Transverse colon (tissue), 4 donors: ENCODE measurements at regions not wholly inside any gene's neighbourhood (a gene's known extent, or its start where the extent isn't known, plus 50 kb on each side); places are given as distances from the start of the nearest gene placed in this dataset.

Source experiments
- DNase-seq: peaks from one replicate; pipeline ENCODE4 v3.0.0-alpha.2; 2019
- H3K27ac ChIP-seq, 4 donors: fragments of 200-600 bp; sonication (generic); 2 replicates each; pipeline ENCODE4 v1.5.1; 2016 to 2018; ENCODE audit warnings: inconsistent platforms in 4 of 4
- H3K27me3 ChIP-seq: fragments of 200-600 bp; sonication (generic); 2 replicates; pipeline ENCODE4 v1.5.1; 2017; ENCODE audit warnings: inconsistent platforms
- H3K36me3 ChIP-seq, 4 donors: fragments of 200-600 bp; sonication (generic); 2 replicates each; pipeline ENCODE4 v1.5.1; 2017 to 2019; ENCODE audit warnings: inconsistent platforms in 4 of 4
- H3K4me1 ChIP-seq, 4 donors: fragments of 200-600 bp; sonication (generic); 2 replicates each; pipeline ENCODE4 v1.5.1; 2017 to 2020; ENCODE audit warnings: inconsistent platforms in 4 of 4
- H3K4me3 ChIP-seq, 4 donors: fragments of 200-600 bp; sonication (generic); 1 replicate in 1 of 4; 2 replicates in 3 of 4; pipeline versions ENCODE4 v1.5.1 to v1.6.1; 2017 to 2019; ENCODE audit warnings: inconsistent platforms in 4 of 4
- H3K9me3 ChIP-seq, 2 donors: fragments of 200-600 bp; sonication (generic); 2 replicates each; pipeline ENCODE4 v1.5.1; 2017 to 2019; ENCODE audit warnings: inconsistent platforms in 2 of 2
- EP300 ChIP-seq: sonication (generic); formaldehyde crosslinking; IDR thresholded peaks from one replicate; pipeline ENCODE4 v1.6.1; 2017; ENCODE audit warnings: antibody characterized with exemption, low read depth
- POLR2A ChIP-seq: fragments of 450-650 bp; IDR thresholded peaks from one replicate; pipeline ENCODE4 v1.6.1; 2016; ENCODE audit warnings: antibody characterized with exemption, mild to moderate bottlenecking, moderate library complexity
- POLR2AphosphoS5 ChIP-seq, 3 donors: sonication (generic); formaldehyde crosslinking; IDR thresholded peaks; one replicate each; pipeline ENCODE4 v1.6.1; 2016; ENCODE audit warnings: antibody characterized with exemption in 3 of 3
- WGBS, 2 donors: methylation state at CpG; one replicate each; pipeline ENCODE4 v1.1.5; 2018; ENCODE audit warnings: low coverage in 1 of 2; 5-methylcytosine and 5-hydroxymethylcytosine counted together
- in situ Hi-C, 4 donors: fragments of 200-750 bp; cut with MboI; loops; one replicate each; pipeline versions ENCODE4 v1.15.0 to v1.15.1; 2017; ENCODE audit warnings: low sequenced_read_pairs in 3 of 4, low pct_ligation_motif_present in 1 of 4, low pct_unique_long_range_greater_than_20kb in 1 of 4
- intact Hi-C: fragments of 100-400 bp; cut with DNase I; formaldehyde crosslinking; loops from one replicate; pipeline ENCODE4 v1.15.1; 2023; ENCODE audit warnings: low total_unique reads
- TF ChIP-seq, protein P1 (sequence below), 5 experiments: fragments of 200-600 bp in 3 of 5; fragments of 450-650 bp in 2 of 5; sonication (generic) in 3 of 5; IDR thresholded peaks; 1 replicate in 2 of 5; 2 replicates in 3 of 5; pipeline ENCODE4 v1.5.1; 2016 to 2017; ENCODE audit warnings: antibody characterized with exemption in 5 of 5, inconsistent platforms in 3 of 5, mild to moderate bottlenecking in 2 of 5, moderate library complexity in 1 of 5

DNA sequence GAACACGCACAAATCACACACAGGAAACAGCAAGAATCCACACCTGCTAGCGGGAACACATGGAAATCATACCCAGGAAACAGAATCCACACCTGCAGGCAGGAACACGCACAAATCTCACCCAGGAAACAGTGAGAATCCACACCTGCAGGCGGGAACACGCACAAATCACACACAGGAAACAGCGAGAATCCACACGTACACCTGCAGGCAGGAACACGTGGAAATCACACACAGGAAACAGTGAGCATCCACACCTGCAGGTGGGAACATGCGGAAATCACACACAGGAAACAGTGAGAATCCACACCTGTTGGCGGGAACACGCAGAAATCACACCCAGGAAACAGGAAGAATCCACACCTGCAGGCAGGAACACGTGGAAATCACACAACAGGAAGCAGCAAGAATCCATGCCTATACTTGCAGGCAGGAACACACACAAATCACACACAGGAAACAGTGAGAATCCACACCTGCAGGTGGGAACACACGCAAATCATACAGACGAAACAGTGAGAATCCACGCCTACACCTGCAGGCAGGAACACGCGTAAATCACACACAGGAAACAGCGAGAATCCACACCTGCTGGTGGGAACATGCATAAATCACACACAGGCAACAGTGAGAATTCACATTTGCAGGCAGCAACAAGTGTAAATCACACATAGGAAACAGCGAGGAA is 108.6 kb downstream of the DLL1 start:
- 65 to 80% methylated on average over 2 to 19 of the region's 19 CpGs for WGBS, 2 donors
- intact Hi-C loops (no loop called here), in situ Hi-C loops (no loop called here)
- Histone ChIP-seq H3K4me1 (peaks cover 0 to 5% (median 0%) of the 10 kb centered on the region in 4 donors), H3K27me3 (no peaks in the 10 kb centered on the region), H3K36me3 (no peaks in the 10 kb centered on the region), H3K9me3 (no peaks in the 10 kb centered on the region), H3K27ac (no peak overlapping the region), H3K4me3 (no peak overlapping the region)
- TF ChIP-seq POLR2AphosphoS5 (IDR thresholded peaks at IDR 0.05) (no peak), EP300 (no peak), POLR2A (no peak)
- TF ChIP-seq, protein P1, sequence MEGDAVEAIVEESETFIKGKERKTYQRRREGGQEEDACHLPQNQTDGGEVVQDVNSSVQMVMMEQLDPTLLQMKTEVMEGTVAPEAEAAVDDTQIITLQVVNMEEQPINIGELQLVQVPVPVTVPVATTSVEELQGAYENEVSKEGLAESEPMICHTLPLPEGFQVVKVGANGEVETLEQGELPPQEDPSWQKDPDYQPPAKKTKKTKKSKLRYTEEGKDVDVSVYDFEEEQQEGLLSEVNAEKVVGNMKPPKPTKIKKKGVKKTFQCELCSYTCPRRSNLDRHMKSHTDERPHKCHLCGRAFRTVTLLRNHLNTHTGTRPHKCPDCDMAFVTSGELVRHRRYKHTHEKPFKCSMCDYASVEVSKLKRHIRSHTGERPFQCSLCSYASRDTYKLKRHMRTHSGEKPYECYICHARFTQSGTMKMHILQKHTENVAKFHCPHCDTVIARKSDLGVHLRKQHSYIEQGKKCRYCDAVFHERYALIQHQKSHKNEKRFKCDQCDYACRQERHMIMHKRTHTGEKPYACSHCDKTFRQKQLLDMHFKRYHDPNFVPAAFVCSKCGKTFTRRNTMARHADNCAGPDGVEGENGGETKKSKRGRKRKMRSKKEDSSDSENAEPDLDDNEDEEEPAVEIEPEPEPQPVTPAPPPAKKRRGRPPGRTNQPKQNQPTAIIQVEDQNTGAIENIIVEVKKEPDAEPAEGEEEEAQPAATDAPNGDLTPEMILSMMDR (IDR thresholded peaks at IDR 0.05) = no peak
- no peak for DNase-seq

DNA sequence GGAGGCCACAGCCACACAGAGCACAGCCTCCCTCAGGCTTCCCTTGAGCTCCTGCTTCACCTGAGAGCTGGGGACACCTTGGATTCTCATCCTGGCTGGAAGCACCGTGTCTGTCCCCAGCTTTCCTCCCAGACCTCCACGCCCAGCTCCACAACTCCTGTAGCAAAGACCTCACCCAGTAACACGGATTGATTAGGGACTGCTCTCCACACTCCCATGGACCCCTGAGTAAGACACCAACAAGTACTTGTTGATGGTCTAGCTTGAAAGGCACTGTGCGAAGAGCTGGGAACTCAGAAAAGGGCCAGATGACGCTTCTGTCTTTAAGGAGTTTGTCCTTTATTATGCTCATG is 109.6 kb downstream of the DLL1 start:
- TF ChIP-seq, protein P1 (IDR thresholded peaks at IDR 0.05) = no peak
- no peak for TF ChIP-seq POLR2AphosphoS5 (IDR thresholded peaks at IDR 0.05)
- TF ChIP-seq EP300 = no peak
- TF ChIP-seq POLR2A = no peak
- WGBS, 2 donors = 71 to 83% methylated on average over 1 to 5 of the region's 5 CpGs
- no peak overlapping the region for H3K27ac ChIP-seq
- no peak overlapping the region for H3K4me3 ChIP-seq
- no peaks in the 10 kb centered on the region for H3K36me3 ChIP-seq
- H3K4me1 ChIP-seq = peaks cover 0 to 5% (median 0%) of the 10 kb centered on the region in 4 donors
- H3K9me3 ChIP-seq = no peaks in the 10 kb centered on the region
- H3K27me3 ChIP-seq = no peaks in the 10 kb centered on the region
- DNase-seq = no peak
- in situ Hi-C loops (no loop called here), intact Hi-C loops (no loop called here)

DNA sequence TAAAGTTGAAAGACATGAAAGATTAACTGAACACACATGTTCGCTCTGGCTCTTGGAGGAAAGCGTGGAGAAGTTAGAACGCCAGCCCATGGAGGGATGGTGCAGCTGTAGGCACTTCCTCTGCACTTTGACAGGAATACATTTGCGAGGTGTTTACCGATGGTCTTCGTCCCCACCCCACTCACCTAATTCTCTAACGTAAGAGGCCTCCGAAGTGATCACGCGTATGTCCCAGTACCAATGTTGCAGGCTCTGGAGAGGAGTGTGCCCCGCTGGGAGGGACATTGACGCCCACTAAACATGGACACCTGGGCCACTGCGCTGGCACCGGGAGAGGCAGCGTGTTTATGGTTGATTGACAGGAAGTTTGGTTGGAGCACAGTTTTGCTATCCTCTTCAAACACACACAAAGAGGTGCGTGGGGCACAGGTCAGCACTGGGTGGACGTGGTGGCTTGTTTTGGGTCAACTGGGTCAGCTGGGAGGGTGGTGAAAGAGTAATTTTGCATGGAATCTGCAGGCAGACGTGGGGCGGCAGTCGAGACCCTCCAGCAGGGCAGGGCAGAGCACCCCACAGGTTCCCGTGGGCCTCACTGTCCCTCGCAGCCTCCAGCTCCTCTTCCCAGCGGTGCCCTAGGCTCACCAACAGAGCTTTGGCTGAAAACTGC is 110.1 kb downstream of the DLL1 start:
- intact Hi-C loops = no loop called here
- DNase-seq = no peak
- 78% methylated on average over 7 to 23 of the region's 23 CpGs for WGBS, 2 donors

DNA sequence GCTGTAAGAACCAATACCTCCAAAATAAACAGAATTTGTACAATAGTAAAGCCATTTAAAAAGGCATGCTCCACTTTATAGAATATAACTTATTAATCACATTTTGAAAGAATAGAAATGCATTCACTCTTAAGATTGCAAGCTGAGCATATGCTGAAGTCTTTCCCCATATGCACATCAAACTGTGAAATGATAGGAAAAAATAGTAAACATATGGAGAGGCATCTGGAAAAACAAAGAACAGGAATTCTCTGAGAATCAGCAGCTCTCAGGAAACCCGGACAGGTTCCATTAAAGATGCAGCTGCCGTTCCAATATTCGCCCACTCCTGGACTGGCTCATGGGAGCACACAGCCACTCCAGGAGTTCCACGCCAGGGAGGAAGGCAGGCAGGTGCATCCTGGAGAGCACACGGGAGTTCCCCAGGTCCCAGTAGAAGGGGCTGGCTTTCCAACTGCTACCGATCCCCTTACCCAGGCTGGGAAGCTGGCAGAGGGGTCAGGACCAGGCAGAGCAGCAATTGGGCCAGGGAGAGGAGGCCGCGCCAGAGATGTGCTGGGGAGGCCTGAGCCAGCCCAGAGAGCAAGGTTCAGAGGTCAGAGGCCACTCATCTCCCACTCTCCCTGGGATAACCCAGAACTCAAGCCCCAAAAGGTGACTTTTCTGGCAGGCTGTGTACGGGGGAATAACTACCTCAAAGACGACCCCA is 111.1 kb downstream of the DLL1 start:
- DNase-seq = no peak
- Histone ChIP-seq H3K27me3 (no peaks in the 10 kb centered on the region), H3K36me3 (no peaks in the 10 kb centered on the region), H3K27ac (peak overlapping the region in 2 of 4 donors; percentile 50 to 51), H3K4me1 (peaks cover 0 to 5% (median 0%) of the 10 kb centered on the region in 4 donors), H3K4me3 (no peak overlapping the region), H3K9me3 (no peaks in the 10 kb centered on the region)
- 79 to 90% methylated on average over 2 to 10 of the region's 10 CpGs for WGBS, 2 donors
- TF ChIP-seq EP300 (no peak), POLR2AphosphoS5 (IDR thresholded peaks at IDR 0.05) (no peak), POLR2A (no peak)
- TF ChIP-seq, protein P1 (IDR thresholded peaks at IDR 0.05) = no peak
- intact Hi-C loops (no loop called here), in situ Hi-C loops (no loop called here)

More for the DNA sequence above, 110.1 kb downstream of the DLL1 start:
- no peaks in the 10 kb centered on the region for H3K36me3 ChIP-seq
- H3K27ac ChIP-seq = no peak overlapping the region
- no peaks in the 10 kb centered on the region for H3K27me3 ChIP-seq
- no peak overlapping the region for H3K4me3 ChIP-seq
- H3K9me3 ChIP-seq = no peaks in the 10 kb centered on the region
- peaks cover 0 to 5% (median 0%) of the 10 kb centered on the region in 4 donors for H3K4me1 ChIP-seq
- TF ChIP-seq POLR2AphosphoS5 (IDR thresholded peaks at IDR 0.05) (no peak), EP300 (no peak), POLR2A (no peak)
- TF ChIP-seq, protein P1 (IDR thresholded peaks at IDR 0.05) = no peak
- in situ Hi-C loops = no loop called here
